GM10248 (cell line): ENCODE measurements at regions not wholly inside any gene's neighbourhood (a gene's known extent, or its start where the extent isn't known, plus 50 kb on each side); places are given as distances from the start of the nearest gene placed in this dataset.

ENCODE experiments used
- CTCF ChIA-PET: fragments of 300-600 bp; sonication (Branson Sonifier 250); formaldehyde crosslinking; extraction: SDS; loops from one replicate; lab custom pipeline; 2021; ENCODE audit warnings: antibody characterized with exemption; lab: Yijun Ruan, JAX
- POLR2A ChIA-PET: fragments of 350-650 bp; sonication (Branson Sonifier 250); formaldehyde crosslinking; extraction: SDS; loops from one replicate; lab custom pipeline; 2020; ENCODE audit warnings: antibody characterized with exemption; lab: Yijun Ruan, JAX
- DNase-seq: peaks from one replicate; pipeline ENCODE4 v3.0.0; 2012; ENCODE audit errors: extremely low spot score
- TF ChIP-seq, protein P1 (sequence below): IDR thresholded peaks from 2 replicates; pipeline ENCODE4 v1.5.1; 2012; ENCODE audit warnings: mild to moderate bottlenecking, low read depth; ENCODE audit errors: extremely low read depth, missing control alignments, control extremely low read depth

DNA sequence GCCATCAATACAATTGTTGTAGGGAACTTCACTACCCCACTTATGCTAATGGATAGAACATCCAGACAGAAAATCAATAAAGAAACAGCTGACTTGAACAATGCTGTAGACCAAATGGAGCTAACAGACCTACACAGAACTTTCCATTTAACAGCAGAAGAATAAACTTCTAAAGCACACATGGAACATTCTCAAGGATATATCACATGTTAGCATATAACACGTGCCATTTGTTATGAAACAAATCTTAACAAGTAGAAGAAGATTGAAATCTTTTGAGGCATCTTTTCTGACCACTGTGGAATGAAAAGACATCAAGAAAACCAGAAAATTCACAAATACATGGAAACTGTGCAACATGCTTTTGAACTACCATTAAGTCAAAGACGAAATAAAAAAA, 62.5 kb upstream of the RNU6-8 start:
- POLR2A ChIA-PET, result no interaction called here

DNA sequence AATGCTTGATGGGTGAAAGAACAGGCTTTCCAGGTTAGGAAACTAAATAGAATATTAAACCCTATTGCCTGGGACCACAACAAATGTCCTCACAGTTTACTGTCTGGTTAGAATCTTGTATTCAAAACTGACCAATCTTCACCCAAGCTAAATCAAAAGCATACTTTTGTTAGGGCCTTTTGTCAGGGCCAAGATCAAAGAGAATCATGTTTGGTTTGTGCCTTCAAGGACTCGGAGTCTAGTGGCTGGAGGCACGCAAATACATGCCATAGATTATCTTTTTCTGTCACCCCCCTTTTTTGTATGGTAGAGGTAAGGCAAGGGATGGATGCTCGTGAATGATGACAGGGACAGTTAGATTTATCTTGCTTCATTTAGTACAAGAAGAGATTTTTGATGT, 51.1 kb upstream of the AKAP6 start:
- ChIA-PET POLR2A (no interaction called here), CTCF (no interaction called here)
- TF ChIP-seq, protein P1, sequence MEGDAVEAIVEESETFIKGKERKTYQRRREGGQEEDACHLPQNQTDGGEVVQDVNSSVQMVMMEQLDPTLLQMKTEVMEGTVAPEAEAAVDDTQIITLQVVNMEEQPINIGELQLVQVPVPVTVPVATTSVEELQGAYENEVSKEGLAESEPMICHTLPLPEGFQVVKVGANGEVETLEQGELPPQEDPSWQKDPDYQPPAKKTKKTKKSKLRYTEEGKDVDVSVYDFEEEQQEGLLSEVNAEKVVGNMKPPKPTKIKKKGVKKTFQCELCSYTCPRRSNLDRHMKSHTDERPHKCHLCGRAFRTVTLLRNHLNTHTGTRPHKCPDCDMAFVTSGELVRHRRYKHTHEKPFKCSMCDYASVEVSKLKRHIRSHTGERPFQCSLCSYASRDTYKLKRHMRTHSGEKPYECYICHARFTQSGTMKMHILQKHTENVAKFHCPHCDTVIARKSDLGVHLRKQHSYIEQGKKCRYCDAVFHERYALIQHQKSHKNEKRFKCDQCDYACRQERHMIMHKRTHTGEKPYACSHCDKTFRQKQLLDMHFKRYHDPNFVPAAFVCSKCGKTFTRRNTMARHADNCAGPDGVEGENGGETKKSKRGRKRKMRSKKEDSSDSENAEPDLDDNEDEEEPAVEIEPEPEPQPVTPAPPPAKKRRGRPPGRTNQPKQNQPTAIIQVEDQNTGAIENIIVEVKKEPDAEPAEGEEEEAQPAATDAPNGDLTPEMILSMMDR, result no peak
- DNase-seq, result no peak

More for the DNA sequence above, 62.5 kb upstream of the RNU6-8 start:
- DNase-seq, result no peak
- CTCF ChIA-PET, result no interaction called here
- TF ChIP-seq, protein P1, result no peak
